ENCODE measurements at regions not wholly inside any gene's neighbourhood (a gene's known extent, or its start where the extent isn't known, plus 50 kb on each side); places are given as distances from the start of the nearest gene placed in this dataset.

DNA sequence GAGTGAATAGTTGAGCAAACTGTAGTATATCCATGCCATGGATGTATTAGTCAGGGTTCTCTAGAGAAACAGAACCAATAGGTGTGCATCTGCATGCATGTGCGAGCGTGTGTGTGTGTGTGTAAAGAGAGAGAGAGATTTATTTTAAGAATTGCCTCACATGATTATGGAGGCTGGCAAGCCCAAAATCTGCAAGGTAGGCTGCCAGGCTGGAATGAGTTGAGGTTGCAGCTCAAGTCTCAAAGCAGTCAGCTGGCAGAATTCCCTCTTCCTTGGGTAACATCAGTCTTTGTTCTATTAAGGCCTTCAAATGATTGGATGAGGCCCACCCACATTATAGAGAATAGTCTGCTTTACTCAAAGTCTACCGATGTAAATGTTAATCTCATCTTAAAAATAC lies 187.8 kb downstream of the ANAPC1 start:
- Histone ChIP-seq H3K79me2 (ENCODE audit: control insufficient read depth, insufficient read depth, low read length) (no peaks in the 10 kb centered on the region), H3K9me3 (replicated peaks; ENCODE audit: control insufficient read depth, insufficient read depth, low read length) (no peaks in the 10 kb centered on the region), H3K4me2 (ENCODE audit: insufficient read depth, low read length) (no peak overlapping the region), H3K27me3 (ENCODE audit: control insufficient read depth in 2 of 2, insufficient read depth in 2 of 2, low read length in 2 of 2) (no peaks in the 10 kb centered on the region), H3K4me1 (ENCODE audit: control insufficient read depth, extremely low read depth, insufficient read depth, low read length) (peaks cover 27% of the 10 kb centered on the region), H2AFZ (ENCODE audit: low read depth, low read length) (no peak overlapping the region), H3K9ac (replicated peaks; ENCODE audit: extremely low read depth, insufficient read depth, low read length) (no peak overlapping the region), H3K27ac (ENCODE audit: insufficient read depth, low read depth, low read length) (no peak overlapping the region), H3K36me3 (ENCODE audit: control insufficient read depth in 2 of 2, extremely low read depth in 1 of 2, insufficient read depth in 2 of 2, low read length in 2 of 2) (no peaks in the 10 kb centered on the region), H4K20me1 (replicated peaks; ENCODE audit: control insufficient read depth, extremely low read depth, insufficient read depth, low read length) (no peaks in the 10 kb centered on the region), H3K9me1 (replicated peaks; ENCODE audit: control insufficient read depth, extremely low read depth, insufficient read depth, low read length) (no peaks in the 10 kb centered on the region), H3K4me3 (replicated peaks in 1 of 3; ENCODE audit: insufficient read depth in 1 of 3, low read depth in 1 of 3, low read length in 3 of 3) (no peak overlapping the region)
- no peak for DNase-seq (ENCODE audit: low read depth, low spot score)
- intact Hi-C loops (cut with micrococcal nuclease), result no loop called here
- no peak for TF ChIP-seq FOS (IDR thresholded peaks at IDR 0.05; ENCODE audit: borderline replicate concordance, insufficient read depth, low read length)
- no peak for TF ChIP-seq POLR2AphosphoS5 (IDR thresholded peaks at IDR 0.05; ENCODE audit: insufficient read depth, low read depth, low read length)
- TF ChIP-seq JUN (IDR thresholded peaks at IDR 0.05; ENCODE audit: borderline replicate concordance, insufficient read depth, insufficient read length, low read depth), result no peak
- TF ChIP-seq EZH2 (IDR thresholded peaks at IDR 0.05; ENCODE audit: borderline replicate concordance, low read depth, low read length, severe bottlenecking), result no peak
- TF ChIP-seq, protein P1, sequence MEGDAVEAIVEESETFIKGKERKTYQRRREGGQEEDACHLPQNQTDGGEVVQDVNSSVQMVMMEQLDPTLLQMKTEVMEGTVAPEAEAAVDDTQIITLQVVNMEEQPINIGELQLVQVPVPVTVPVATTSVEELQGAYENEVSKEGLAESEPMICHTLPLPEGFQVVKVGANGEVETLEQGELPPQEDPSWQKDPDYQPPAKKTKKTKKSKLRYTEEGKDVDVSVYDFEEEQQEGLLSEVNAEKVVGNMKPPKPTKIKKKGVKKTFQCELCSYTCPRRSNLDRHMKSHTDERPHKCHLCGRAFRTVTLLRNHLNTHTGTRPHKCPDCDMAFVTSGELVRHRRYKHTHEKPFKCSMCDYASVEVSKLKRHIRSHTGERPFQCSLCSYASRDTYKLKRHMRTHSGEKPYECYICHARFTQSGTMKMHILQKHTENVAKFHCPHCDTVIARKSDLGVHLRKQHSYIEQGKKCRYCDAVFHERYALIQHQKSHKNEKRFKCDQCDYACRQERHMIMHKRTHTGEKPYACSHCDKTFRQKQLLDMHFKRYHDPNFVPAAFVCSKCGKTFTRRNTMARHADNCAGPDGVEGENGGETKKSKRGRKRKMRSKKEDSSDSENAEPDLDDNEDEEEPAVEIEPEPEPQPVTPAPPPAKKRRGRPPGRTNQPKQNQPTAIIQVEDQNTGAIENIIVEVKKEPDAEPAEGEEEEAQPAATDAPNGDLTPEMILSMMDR (IDR thresholded peaks at IDR 0.05; ENCODE audit: extremely low read depth in 1 of 2, insufficient read depth in 1 of 2, low read depth in 1 of 2, low read length in 2 of 2), result no peak
- TF ChIP-seq, protein P2, sequence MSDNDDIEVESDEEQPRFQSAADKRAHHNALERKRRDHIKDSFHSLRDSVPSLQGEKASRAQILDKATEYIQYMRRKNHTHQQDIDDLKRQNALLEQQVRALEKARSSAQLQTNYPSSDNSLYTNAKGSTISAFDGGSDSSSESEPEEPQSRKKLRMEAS (IDR thresholded peaks at IDR 0.05; ENCODE audit: insufficient read depth, insufficient read length), result no peak
- no peak for TF ChIP-seq POLR2A (IDR thresholded peaks at IDR 0.05; ENCODE audit: low read depth, low read length)
- TF ChIP-seq GATA2 (IDR thresholded peaks at IDR 0.05; ENCODE audit: insufficient read depth, insufficient read length, low read depth, low read length), result no peak
- no peak for TF ChIP-seq MYC (IDR thresholded peaks at IDR 0.05; ENCODE audit: low read depth, low read length)
- no peak for FAIRE-seq
- BruUV-seq (replicated peaks), result no TSS peak
- POLR2A ChIA-PET, result no interaction called here
- CTCF ChIA-PET, result no interaction called here
- dilution Hi-C loops (cut with MboI; ENCODE audit: extremely low pct_ligation_motif_present, low sequenced_read_pairs), result no loop called here
